Panc1 (cell line): ENCODE measurements at regions not wholly inside any gene's neighbourhood (a gene's known extent, or its start where the extent isn't known, plus 50 kb on each side); places are given as distances from the start of the nearest gene placed in this dataset.

ENCODE experiments used
- CTCF ChIP-seq: fragments of 450-650 bp; IDR thresholded peaks from 2 replicates; pipeline ENCODE4 v1.5.1; 2017; ENCODE audit warnings: mild to moderate bottlenecking
- POLR2AphosphoS5 ChIP-seq: IDR thresholded peaks from 2 replicates; pipeline ENCODE4 v1.6.1; 2012; ENCODE audit warnings: mild to moderate bottlenecking, low read depth, low read length, moderate library complexity
- REST ChIP-seq, 2 experiments: IDR thresholded peaks; 2 replicates each; pipeline ENCODE4 v1.6.1; 2011 to 2012; ENCODE audit warnings: low read depth in 2 of 2, control low read depth in 1 of 2, low read length in 1 of 2, mild to moderate bottlenecking in 1 of 2, moderate library complexity in 1 of 2; ENCODE audit not compliant: insufficient read depth in 1 of 2
- SIN3A ChIP-seq: IDR thresholded peaks from 2 replicates; pipeline ENCODE4 v1.6.1; 2012; ENCODE audit warnings: low read depth, mild to moderate bottlenecking, low read length, moderate library complexity, borderline replicate concordance; ENCODE audit not compliant: insufficient read depth

- TF ChIP-seq CTCF (no peak), POLR2AphosphoS5 (no peak), REST (IDR thresholded peaks at IDR 0.05; ENCODE audit: insufficient read depth in 1 of 2, low read depth in 2 of 2, low read length in 1 of 2) (no peak), SIN3A (no peak)
Measured at GRCh38 chr7:16944936-16945335, 63.2 kb upstream of the AGR3 start.
